Central memory CD8-positive, alpha-beta T cell (primary cell): ENCODE measurements at regions not wholly inside any gene's neighbourhood (a gene's known extent, or its start where the extent isn't known, plus 50 kb on each side); places are given as distances from the start of the nearest gene placed in this dataset.
"Not testable (repeated sequence)": the region's sequence is repeated elsewhere in the genome, so short reads cannot be mapped to it uniquely, and the experiment has no call there.

Experiments used
- ATAC-seq: fragments of 150-1000 bp; cut with Tn5 transposase; replicated peaks from 2 replicates; pipeline ENCODE4 v1.10.0; 2022; ENCODE audit warnings: mild to moderate bottlenecking, moderate FRiP score, moderate number of reproducible peaks; ENCODE audit not compliant: poor library complexity, severe bottlenecking; ENCODE audit errors: extremely low read depth
- DNase-seq, 2 donors: peaks; one replicate each; pipeline ENCODE4 v3.0.0; 2021; ENCODE audit warnings: low spot score in 2 of 2
- H3K27ac Mint-ChIP-seq: one replicate; pipeline ENCODE4 v1.8.0; 2022; ENCODE audit warnings: low read depth, mild to moderate bottlenecking, moderate library complexity, mixed read lengths
- H3K27me3 Mint-ChIP-seq: one replicate; pipeline ENCODE4 v1.8.0; 2022; ENCODE audit warnings: mixed read lengths
- H3K36me3 Mint-ChIP-seq: one replicate; pipeline ENCODE4 v1.8.0; 2022; ENCODE audit warnings: mild to moderate bottlenecking, moderate library complexity, mixed read lengths; ENCODE audit not compliant: insufficient read depth
- H3K4me1 Mint-ChIP-seq: one replicate; pipeline ENCODE4 v1.8.0; 2022; ENCODE audit warnings: mixed read lengths
- H3K4me3 Mint-ChIP-seq: one replicate; pipeline ENCODE4 v1.8.0; 2022; ENCODE audit warnings: mild to moderate bottlenecking, moderate library complexity, mixed read lengths
- H3K9me3 Mint-ChIP-seq: one replicate; pipeline ENCODE4 v1.8.0; 2022; ENCODE audit warnings: mixed read lengths

GRCh38 chr4:173675446-173675845 is 145.4 kb upstream of the HAND2 start:
- ATAC-seq (no peak), DNase-seq (no peak)
- no peak overlapping the region for H3K4me3 Mint-ChIP-seq
- H3K36me3 Mint-ChIP-seq = no peaks in the 10 kb centered on the region
- no peaks in the 10 kb centered on the region for H3K4me1 Mint-ChIP-seq
- H3K9me3 Mint-ChIP-seq = peaks cover 11% of the 10 kb centered on the region
- no peaks in the 10 kb centered on the region for H3K27me3 Mint-ChIP-seq
- H3K27ac Mint-ChIP-seq = no peak overlapping the region

- Mint-ChIP-seq H3K4me1 (no peaks in the 10 kb centered on the region), H3K4me3 (no peak overlapping the region), H3K36me3 (no peaks in the 10 kb centered on the region), H3K27ac (no peak overlapping the region), H3K9me3 (no peaks in the 10 kb centered on the region), H3K27me3 (no peaks in the 10 kb centered on the region)
- ATAC-seq (no peak), DNase-seq (no peak)
Measured at GRCh38 chr4:173669460-173670179, 139.6 kb upstream of the HAND2 start.

- H3K4me1 Mint-ChIP-seq = no peaks in the 10 kb centered on the region
- H3K27me3 Mint-ChIP-seq = no peaks in the 10 kb centered on the region
- H3K36me3 Mint-ChIP-seq = no peaks in the 10 kb centered on the region
- ATAC-seq (no peak), DNase-seq (no peak)
- no peaks in the 10 kb centered on the region for H3K9me3 Mint-ChIP-seq
- H3K27ac Mint-ChIP-seq = no peak overlapping the region
- no peak overlapping the region for H3K4me3 Mint-ChIP-seq
Measured at GRCh38 chr4:173661001-173661400, 131.0 kb upstream of the HAND2 start.

GRCh38 chr4:173656898-173657297 is 126.9 kb upstream of the HAND2 start:
- no peaks in the 10 kb centered on the region for H3K4me1 Mint-ChIP-seq
- H3K9me3 Mint-ChIP-seq = no peaks in the 10 kb centered on the region
- no peak for ATAC-seq
- H3K27ac Mint-ChIP-seq = no peak overlapping the region
- no peaks in the 10 kb centered on the region for H3K36me3 Mint-ChIP-seq
- H3K4me3 Mint-ChIP-seq = no peak overlapping the region
- no peaks in the 10 kb centered on the region for H3K27me3 Mint-ChIP-seq
- no peak for DNase-seq

GRCh38 chr4:173652283-173652931 is 122.4 kb upstream of the HAND2 start:
- H3K4me1 Mint-ChIP-seq = no peaks in the 10 kb centered on the region
- no peak for ATAC-seq
- no peaks in the 10 kb centered on the region for H3K9me3 Mint-ChIP-seq
- DNase-seq = no peak
- no peak overlapping the region for H3K27ac Mint-ChIP-seq
- H3K27me3 Mint-ChIP-seq = no peaks in the 10 kb centered on the region
- H3K36me3 Mint-ChIP-seq = no peaks in the 10 kb centered on the region
- H3K4me3 Mint-ChIP-seq = no peak overlapping the region

GRCh38 chr4:173651651-173652282 is 121.7 kb upstream of the HAND2 start:
- no peaks in the 10 kb centered on the region for H3K4me1 Mint-ChIP-seq
- H3K36me3 Mint-ChIP-seq = no peaks in the 10 kb centered on the region
- no peak overlapping the region for H3K27ac Mint-ChIP-seq
- H3K27me3 Mint-ChIP-seq = no peaks in the 10 kb centered on the region
- DNase-seq (no peak), ATAC-seq (no peak)
- H3K9me3 Mint-ChIP-seq = no peaks in the 10 kb centered on the region
- H3K4me3 Mint-ChIP-seq = no peak overlapping the region

- DNase-seq = no peak
- no peak for ATAC-seq
- no peak overlapping the region for H3K27ac Mint-ChIP-seq
- no peaks in the 10 kb centered on the region for H3K36me3 Mint-ChIP-seq
- H3K4me1 Mint-ChIP-seq = no peaks in the 10 kb centered on the region
- no peak overlapping the region for H3K4me3 Mint-ChIP-seq
- H3K9me3 Mint-ChIP-seq = no peaks in the 10 kb centered on the region
- no peaks in the 10 kb centered on the region for H3K27me3 Mint-ChIP-seq
Measured at GRCh38 chr4:173647902-173648301, 117.9 kb upstream of the HAND2 start.

GRCh38 chr4:173642509-173642908 is 112.5 kb upstream of the HAND2 start:
- H3K4me1 Mint-ChIP-seq = no peaks in the 10 kb centered on the region
- no peaks in the 10 kb centered on the region for H3K27me3 Mint-ChIP-seq
- peaks cover 6% of the 10 kb centered on the region for H3K9me3 Mint-ChIP-seq
- H3K36me3 Mint-ChIP-seq = no peaks in the 10 kb centered on the region
- no peak overlapping the region for H3K27ac Mint-ChIP-seq
- DNase-seq (no peak), ATAC-seq (no peak)
- no peak overlapping the region for H3K4me3 Mint-ChIP-seq

GRCh38 chr4:173635395-173635794 is 105.4 kb upstream of the HAND2 start:
- Mint-ChIP-seq H3K27ac (no peak overlapping the region), H3K27me3 (no peaks in the 10 kb centered on the region), H3K4me1 (no peaks in the 10 kb centered on the region), H3K9me3 (peaks cover 7% of the 10 kb centered on the region), H3K36me3 (no peaks in the 10 kb centered on the region), H3K4me3 (no peak overlapping the region)
- DNase-seq (no peak), ATAC-seq (no peak)

GRCh38 chr4:173626277-173626676 is 96.2 kb upstream of the HAND2 start:
- DNase-seq (no peak), ATAC-seq (no peak)
- Mint-ChIP-seq H3K36me3 (no peaks in the 10 kb centered on the region), H3K27ac (no peak overlapping the region), H3K4me1 (no peaks in the 10 kb centered on the region), H3K27me3 (no peaks in the 10 kb centered on the region), H3K4me3 (no peak overlapping the region), H3K9me3 (peaks cover 21% of the 10 kb centered on the region)

GRCh38 chr4:173618648-173619047 is 88.6 kb upstream of the HAND2 start:
- not testable (repeated sequence) for DNase-seq, H3K27me3 Mint-ChIP-seq, H3K4me1 Mint-ChIP-seq, H3K36me3 Mint-ChIP-seq, H3K27ac Mint-ChIP-seq, ATAC-seq, H3K4me3 Mint-ChIP-seq
- peaks cover 24% of the 10 kb centered on the region for H3K9me3 Mint-ChIP-seq

- no peak overlapping the region for H3K4me3 Mint-ChIP-seq
- H3K27me3 Mint-ChIP-seq = peaks cover 11% of the 10 kb centered on the region
- ATAC-seq = no peak
- peaks cover 15% of the 10 kb centered on the region for H3K9me3 Mint-ChIP-seq
- H3K36me3 Mint-ChIP-seq = peaks cover 2% of the 10 kb centered on the region
- no peak overlapping the region for H3K27ac Mint-ChIP-seq
- no peaks in the 10 kb centered on the region for H3K4me1 Mint-ChIP-seq
- DNase-seq = no peak
Measured at GRCh38 chr4:173609158-173609557, 79.1 kb upstream of the HAND2 start.

- H3K4me1 Mint-ChIP-seq, H3K27ac Mint-ChIP-seq, DNase-seq, H3K4me3 Mint-ChIP-seq, H3K36me3 Mint-ChIP-seq, ATAC-seq: not testable (repeated sequence)
- Mint-ChIP-seq H3K27me3 (peaks cover 11% of the 10 kb centered on the region), H3K9me3 (peaks cover 15% of the 10 kb centered on the region)
Measured at GRCh38 chr4:173608632-173609031, 78.6 kb upstream of the HAND2 start.
